Colonic mucosa (tissue), 4 donors: ENCODE measurements at regions not wholly inside any gene's neighbourhood (a gene's known extent, or its start where the extent isn't known, plus 50 kb on each side); places are given as distances from the start of the nearest gene placed in this dataset.

Experiments
- DNase-seq: peaks from one replicate; pipeline ENCODE4 v3.0.0-alpha.2; 2020
- H3K27ac ChIP-seq: fragments of 200-600 bp; one replicate; pipeline ENCODE4 v1.8.0; 2021
- H3K27me3 ChIP-seq: fragments of 200-600 bp; one replicate; pipeline ENCODE4 v1.8.0; 2021
- H3K36me3 ChIP-seq: fragments of 200-600 bp; one replicate; pipeline ENCODE4 v1.8.0; 2021
- H3K4me1 ChIP-seq: fragments of 200-600 bp; one replicate; pipeline ENCODE4 v1.8.0; 2021; ENCODE audit warnings: mild to moderate bottlenecking
- H3K4me3 ChIP-seq: fragments of 200-600 bp; one replicate; pipeline ENCODE4 v1.8.0; 2021
- H3K9ac ChIP-seq, 2 donors: one replicate each; pipeline ENCODE4 v1.7.0; 2013; ENCODE audit warnings: control low read depth in 2 of 2, low read depth in 2 of 2, low read length in 2 of 2
- H3K9me3 ChIP-seq: fragments of 200-600 bp; one replicate; pipeline ENCODE4 v1.8.0; 2021
- intact Hi-C: fragments of 100-400 bp; cut with DNase I; formaldehyde crosslinking; loops from one replicate; pipeline ENCODE4 v1.14.1; 2022
- TF ChIP-seq, protein P1 (sequence below): fragments of 200-600 bp; IDR thresholded peaks from one replicate; pipeline ENCODE4 v1.8.0; 2022; ENCODE audit warnings: antibody characterized with exemption, mild to moderate bottlenecking
- donor health status: healthy.
- donor health status: DM: no; HTN: no; CAD: no.
- donor health status: DM: no; HTN: no; CAD: no.

DNA sequence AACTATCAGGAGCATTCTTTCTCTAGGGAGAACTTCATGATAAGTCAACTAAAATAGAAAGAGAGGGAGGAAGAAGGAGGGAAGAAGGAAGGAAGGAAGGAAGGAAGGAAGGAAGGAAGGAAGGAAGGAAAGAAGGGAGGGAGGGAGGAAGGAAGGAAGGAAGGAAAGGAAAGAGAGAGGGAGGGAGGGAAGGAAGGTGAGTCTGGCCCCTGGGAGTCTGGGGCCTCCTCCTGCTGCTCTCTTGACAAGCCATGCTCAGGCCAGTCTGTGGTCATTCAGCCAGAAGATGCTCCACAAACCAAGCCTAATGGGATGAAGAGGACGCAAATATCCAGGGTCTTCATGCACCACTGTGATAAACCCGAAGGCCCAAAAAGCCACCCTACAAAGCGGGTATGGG lies 216.4 kb upstream of the AGAP1 start:
- Histone ChIP-seq H3K27ac (no peak overlapping the region), H3K36me3 (no peaks in the 10 kb centered on the region), H3K4me1 (no peaks in the 10 kb centered on the region), H3K27me3 (no peaks in the 10 kb centered on the region), H3K9me3 (no peaks in the 10 kb centered on the region), H3K9ac (no peak overlapping the region), H3K4me3 (no peak overlapping the region)
- TF ChIP-seq, protein P1, sequence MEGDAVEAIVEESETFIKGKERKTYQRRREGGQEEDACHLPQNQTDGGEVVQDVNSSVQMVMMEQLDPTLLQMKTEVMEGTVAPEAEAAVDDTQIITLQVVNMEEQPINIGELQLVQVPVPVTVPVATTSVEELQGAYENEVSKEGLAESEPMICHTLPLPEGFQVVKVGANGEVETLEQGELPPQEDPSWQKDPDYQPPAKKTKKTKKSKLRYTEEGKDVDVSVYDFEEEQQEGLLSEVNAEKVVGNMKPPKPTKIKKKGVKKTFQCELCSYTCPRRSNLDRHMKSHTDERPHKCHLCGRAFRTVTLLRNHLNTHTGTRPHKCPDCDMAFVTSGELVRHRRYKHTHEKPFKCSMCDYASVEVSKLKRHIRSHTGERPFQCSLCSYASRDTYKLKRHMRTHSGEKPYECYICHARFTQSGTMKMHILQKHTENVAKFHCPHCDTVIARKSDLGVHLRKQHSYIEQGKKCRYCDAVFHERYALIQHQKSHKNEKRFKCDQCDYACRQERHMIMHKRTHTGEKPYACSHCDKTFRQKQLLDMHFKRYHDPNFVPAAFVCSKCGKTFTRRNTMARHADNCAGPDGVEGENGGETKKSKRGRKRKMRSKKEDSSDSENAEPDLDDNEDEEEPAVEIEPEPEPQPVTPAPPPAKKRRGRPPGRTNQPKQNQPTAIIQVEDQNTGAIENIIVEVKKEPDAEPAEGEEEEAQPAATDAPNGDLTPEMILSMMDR, result no peak
- DNase-seq, result no peak
- intact Hi-C loops, result no loop called here

DNA sequence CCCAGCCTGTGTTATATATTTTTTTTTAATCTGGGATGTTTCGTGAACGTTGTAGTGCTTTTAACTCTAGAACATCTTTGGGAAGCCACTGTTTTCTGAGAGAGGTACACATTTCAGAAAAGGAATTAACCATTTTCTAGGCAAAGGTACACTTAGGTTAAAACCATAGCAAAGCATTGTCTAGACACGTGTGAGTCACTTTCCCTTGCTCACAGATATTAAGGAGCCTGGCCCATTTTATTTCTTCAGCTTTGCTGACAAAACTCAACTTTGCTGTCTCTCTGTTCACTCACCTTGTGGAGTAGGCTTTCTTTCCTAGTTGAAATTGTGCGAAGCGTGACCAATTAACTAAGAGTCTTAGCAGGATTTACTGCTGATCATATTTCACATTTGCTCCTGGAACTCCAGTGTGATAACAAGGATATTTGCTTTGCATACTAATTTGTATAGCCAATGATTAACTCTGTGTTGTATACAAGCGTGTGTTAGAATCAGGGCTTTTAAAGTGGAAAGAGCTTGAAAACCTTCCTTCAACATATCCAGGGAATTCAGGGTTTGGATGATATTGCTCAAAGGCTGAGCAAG lies 215.0 kb upstream of the AGAP1 start:
- Histone ChIP-seq H3K9ac (no peak overlapping the region), H3K27me3 (no peaks in the 10 kb centered on the region), H3K9me3 (no peaks in the 10 kb centered on the region), H3K27ac (no peak overlapping the region), H3K36me3 (no peaks in the 10 kb centered on the region), H3K4me3 (no peak overlapping the region), H3K4me1 (no peaks in the 10 kb centered on the region)
- TF ChIP-seq, protein P1, result no peak
- intact Hi-C loops, result no loop called here
- no peak for DNase-seq

DNA sequence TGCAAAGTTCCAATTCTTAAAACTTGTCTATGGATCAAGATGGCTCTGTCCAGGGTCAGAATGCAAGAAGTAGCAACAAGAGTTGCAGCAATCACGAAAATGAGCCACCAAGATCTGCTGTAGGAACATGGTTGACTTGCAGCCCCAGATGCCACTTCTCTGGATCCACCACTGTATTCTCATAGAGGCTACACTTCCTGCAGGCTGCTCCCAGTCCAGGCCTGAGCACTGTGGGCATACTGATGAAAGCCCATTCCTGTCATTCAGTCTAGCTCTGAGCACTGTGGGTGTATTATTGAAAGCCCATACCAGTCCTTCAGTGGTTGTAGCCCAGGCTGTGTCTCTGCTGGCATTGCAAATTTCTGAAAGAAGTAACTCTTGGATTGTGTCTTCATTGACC lies 213.9 kb upstream of the AGAP1 start:
- DNase-seq, result no peak
- Histone ChIP-seq H3K4me3 (no peak overlapping the region), H3K4me1 (no peaks in the 10 kb centered on the region), H3K27me3 (no peaks in the 10 kb centered on the region), H3K9me3 (no peaks in the 10 kb centered on the region), H3K36me3 (no peaks in the 10 kb centered on the region), H3K9ac (no peak overlapping the region), H3K27ac (no peak overlapping the region)
- intact Hi-C loops, result no loop called here
- TF ChIP-seq, protein P1, result no peak

DNA sequence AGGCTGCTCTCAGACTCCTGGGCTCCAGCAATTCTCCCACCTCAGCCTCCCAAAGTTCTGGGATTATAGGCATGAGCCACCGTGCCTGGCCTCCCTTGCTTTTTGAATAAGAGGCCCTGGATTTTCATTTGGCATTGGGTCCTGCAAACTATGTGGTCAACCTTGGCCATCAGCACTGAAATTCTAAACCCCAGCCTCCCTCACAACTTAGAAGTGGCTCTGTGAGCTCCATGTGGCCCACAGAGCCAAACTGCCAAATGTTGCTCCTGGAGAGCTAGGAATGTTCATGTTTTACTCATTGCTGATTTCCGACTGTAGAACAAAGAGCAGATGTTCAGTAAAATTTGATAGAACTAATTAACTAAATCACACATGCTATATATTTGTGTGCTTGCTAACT lies 210.6 kb upstream of the AGAP1 start:
- intact Hi-C loops, result no loop called here
- H3K9me3 ChIP-seq, result no peaks in the 10 kb centered on the region
- H3K27me3 ChIP-seq, result no peaks in the 10 kb centered on the region
- no peaks in the 10 kb centered on the region for H3K4me1 ChIP-seq
- no peak overlapping the region for H3K27ac ChIP-seq
- no peak overlapping the region for H3K4me3 ChIP-seq
- TF ChIP-seq, protein P1, result no peak
- H3K9ac ChIP-seq, result no peak overlapping the region
- H3K36me3 ChIP-seq, result no peaks in the 10 kb centered on the region
- no peak for DNase-seq

DNA sequence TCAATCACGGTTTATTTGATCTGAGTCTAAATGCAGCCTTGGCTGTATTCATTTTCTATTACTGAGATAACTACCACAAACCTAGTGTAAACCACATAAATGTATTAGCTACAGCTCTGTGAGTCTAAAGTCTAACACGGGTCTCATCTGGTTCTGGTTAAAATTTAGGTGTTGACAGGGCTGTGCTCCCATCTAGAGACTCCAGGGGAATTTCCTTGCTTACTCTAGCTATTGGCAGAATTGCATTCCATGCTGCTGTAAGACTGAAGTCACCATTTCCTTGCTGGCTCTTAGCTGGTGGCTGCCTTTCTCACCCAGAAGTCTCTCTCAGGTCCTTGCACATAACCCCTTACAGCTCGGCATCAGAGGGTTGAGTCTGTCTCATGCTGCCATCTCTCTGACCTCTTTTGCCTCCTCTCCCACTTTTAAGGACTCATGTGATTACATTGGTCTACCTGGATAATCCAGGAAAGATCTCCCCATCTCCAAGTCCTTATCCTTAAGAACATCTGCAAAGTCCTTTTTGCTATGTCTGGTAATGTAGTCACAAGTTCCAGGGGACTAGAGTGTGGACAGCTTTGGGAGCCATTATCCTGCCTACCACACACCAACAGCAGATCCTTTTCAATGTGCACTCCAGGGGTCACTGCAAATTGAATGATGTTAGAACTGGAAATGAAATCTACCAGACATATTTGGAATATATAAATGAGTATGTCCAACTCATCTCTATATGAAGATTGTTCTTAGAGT lies 207.0 kb upstream of the AGAP1 start:
- Histone ChIP-seq H3K4me3 (no peak overlapping the region), H3K27ac (no peak overlapping the region), H3K9me3 (no peaks in the 10 kb centered on the region), H3K36me3 (no peaks in the 10 kb centered on the region), H3K27me3 (no peaks in the 10 kb centered on the region), H3K4me1 (no peaks in the 10 kb centered on the region), H3K9ac (no peak overlapping the region)
- intact Hi-C loops, result no loop called here
- TF ChIP-seq, protein P1, result no peak
- no peak for DNase-seq
